Superior temporal gyrus (tissue), 1 donor: ENCODE measurements at regions not wholly inside any gene's neighbourhood (a gene's known extent, or its start where the extent isn't known, plus 50 kb on each side); places are given as distances from the start of the nearest gene placed in this dataset.

Experiments
- DNase-seq: peaks from one replicate; pipeline ENCODE4 v3.0.0-alpha.2; 2016; ENCODE audit errors: extremely low spot score

DNA sequence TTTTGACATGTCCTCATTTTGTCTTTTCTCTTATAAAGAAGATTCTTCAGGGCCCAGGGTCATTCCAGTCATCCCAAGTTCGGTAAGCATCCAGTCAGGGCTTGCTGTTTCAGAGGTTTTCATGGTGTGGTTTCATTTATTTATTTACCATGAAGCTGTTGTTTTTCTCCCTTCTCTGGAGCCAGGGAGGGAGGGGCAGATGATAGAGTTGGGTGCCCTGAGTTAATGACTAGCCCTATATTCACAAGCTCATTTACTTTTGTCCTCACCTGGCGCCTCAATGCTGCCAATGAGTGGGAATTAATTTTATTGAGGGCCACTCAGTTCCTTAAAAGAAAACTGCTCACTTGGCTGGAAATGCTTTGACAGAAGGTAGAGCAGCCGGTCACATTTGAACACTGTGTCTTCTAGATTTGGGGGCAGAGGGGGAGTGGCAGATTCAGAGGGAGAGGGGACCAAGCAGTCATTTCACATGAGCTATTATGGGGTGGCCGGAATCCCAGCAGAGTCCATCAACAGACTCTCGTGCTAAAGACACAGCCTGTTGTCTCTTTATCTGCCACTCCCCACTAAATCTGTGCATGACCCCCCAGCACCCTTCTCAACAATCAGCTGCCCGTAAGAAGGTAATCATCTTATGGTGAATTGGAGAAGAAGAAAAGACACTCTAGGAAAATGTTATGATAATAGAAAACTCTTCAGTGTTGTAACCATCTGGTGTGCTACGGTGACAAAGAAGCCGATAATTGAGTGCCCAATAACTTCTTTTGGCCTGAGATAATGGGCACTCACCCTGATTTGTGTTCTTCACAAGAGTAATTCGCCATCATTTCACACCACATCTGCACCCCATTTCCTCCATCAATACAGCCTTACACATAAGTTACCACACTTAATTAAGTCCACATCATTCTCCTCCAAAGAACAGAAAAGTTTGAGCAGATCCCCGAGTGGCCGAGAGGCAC is 573.5 kb upstream of the JAG1 start:
- no peak for DNase-seq

DNA sequence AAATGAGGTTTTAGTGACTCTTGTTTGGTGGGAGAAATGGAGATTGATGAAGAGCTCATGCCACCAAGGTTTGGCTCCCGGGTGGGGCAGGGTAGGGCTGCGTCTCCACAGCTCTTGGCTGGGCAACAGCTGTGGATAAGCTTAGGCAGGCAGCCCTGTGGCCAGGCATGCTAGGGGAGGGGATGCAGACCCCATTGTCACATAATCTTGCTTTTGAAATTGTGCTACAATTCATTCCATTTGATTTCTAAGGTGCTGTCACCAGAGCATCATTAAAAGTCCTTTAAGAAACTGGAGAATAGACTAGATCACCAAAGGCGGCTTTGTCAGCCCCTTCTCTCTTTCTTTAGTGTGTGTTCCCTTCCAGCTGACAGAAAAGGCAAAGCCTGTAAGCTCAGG is 574.2 kb upstream of the JAG1 start:
- no peak for DNase-seq

DNA sequence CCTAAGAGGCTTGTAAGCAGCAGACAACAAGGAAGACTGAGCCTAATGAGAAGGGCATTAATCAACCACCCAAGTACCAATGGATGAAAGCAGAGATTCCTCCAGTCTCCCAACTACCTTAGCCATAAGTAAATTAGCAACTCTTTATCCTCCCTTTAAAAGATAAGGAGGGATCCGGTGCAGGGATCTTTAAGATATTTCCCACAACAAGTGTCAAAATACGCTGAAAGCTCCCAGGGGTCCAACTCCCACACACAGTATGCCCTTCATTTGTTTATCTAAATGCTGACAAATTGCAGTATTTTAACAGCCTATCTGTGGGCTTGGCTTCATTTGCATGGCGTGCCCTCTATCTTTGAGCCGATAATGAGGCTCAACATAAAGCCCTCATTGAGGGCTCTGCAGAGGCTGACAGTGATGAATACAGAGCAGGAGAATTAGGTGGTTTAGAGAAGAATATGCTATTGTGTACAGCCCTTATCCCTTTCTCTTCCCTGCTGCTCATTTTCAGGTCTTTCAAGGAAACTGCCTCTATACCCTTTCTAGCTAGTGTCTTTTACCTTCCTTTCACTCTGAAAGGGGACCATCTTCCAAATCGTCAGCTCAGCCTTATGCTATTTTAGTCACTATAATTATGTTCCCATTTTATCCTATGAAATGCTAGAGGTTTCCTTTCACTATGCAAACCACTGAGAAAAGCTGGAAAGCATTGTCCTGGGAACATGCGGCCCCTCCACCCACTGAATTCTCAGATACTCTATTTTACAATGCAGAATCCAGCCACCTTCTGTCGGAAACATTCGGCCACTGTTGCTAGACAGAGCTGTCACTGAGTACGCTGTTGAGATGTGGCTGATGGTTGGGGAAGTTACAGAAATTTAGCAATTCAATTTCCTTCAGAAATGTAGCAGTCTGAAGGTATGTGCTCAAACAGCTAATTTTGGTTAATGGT is 575.2 kb upstream of the JAG1 start:
- peak; percentile 83 for DNase-seq

GRCh38 chr20:11249683-11250082 is 575.9 kb upstream of the JAG1 start:
- DNase-seq, result no peak

GRCh38 chr20:11252447-11252846 is 578.6 kb upstream of the JAG1 start:
- DNase-seq, result no peak

DNA sequence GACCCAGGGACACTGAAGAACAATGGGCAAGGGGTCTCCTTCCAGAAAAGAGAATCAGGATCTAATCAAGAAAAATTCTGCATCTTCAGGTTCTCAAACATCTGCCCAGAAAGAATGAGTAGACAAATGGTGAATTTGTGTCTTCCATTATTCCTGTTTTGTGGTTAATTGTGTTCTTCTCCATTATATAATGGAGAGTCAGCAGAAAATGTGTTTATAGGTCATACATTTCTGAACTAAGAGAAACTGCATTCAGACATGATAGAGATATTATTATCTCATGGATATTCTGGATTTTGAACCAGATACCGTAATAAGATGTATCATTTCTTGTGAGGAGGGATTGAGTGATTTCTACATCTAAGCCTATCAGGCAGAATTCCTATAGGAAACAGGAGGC is 581.7 kb upstream of the JAG1 start:
- no peak for DNase-seq

- no peak for DNase-seq
Observed at GRCh38 chr20:11255860-11256259, 582.1 kb upstream of the JAG1 start.

- no peak for DNase-seq
Observed at GRCh38 chr20:11260611-11261010, 586.8 kb upstream of the JAG1 start.

GRCh38 chr20:11261533-11262000 is 587.8 kb upstream of the JAG1 start:
- no peak for DNase-seq

GRCh38 chr20:11266571-11266970 is 592.8 kb upstream of the JAG1 start:
- no peak for DNase-seq

GRCh38 chr20:11267131-11267761 is 593.4 kb upstream of the JAG1 start:
- peak; percentile 70 for DNase-seq

GRCh38 chr20:11267762-11268335 is 594.0 kb upstream of the JAG1 start:
- no peak for DNase-seq

DNA sequence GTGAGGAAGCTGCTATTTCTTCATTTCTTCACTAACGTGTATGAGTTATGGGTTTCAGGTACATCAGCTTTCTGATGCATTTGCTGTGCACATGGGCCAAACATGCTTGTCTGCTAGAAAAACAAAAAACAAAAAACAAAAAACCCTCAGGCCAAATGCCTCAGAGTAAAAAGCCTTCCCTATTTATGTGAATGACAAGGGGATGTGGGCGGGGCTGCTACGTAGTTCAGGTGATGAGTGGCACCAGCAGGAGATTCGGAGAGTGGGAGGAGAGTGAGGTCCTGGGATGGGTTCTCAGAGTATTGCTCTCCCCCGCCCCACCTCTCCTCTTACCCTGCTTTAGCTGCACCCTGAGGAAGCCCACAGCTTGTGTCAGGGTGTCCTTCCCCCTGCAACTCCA is 596.8 kb upstream of the JAG1 start:
- DNase-seq, result no peak

- DNase-seq, result no peak
Observed at GRCh38 chr20:11271319-11271718, 597.5 kb upstream of the JAG1 start.

DNA sequence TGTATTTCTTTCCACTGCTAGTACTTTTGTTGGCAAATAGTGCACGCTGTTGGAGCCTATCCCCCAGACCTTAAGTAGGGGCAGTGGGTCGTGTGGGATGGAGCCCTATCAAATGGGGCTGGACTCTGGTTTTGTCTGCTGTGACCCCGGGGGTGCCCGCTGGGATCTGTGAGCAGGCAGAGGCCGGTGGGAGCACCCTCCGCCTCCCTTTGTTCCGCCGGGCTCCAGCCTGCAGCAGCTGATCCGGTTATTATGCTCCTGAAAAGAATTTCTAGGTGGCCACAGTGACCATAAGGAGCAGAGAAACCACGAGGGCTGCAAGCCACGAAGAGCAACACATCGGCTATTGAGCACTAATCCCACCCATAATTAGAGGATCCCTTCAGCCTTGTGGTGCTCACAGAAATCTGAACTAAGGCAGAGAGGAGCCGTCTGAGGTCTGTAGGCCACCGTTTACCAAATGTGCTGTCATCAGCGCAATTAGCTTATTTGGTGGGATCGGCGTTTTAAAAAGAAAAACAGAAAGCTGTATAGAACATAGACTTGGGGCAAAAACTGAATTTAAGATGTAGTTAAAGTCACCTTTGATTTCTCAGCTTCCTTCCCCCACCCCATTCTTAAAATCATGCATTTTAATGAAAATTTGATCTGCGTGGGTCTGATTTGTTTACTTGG is 598.3 kb upstream of the JAG1 start:
- no peak for DNase-seq

GRCh38 chr20:11274141-11274594 is 600.4 kb upstream of the JAG1 start:
- peak; percentile 89 for DNase-seq

DNA sequence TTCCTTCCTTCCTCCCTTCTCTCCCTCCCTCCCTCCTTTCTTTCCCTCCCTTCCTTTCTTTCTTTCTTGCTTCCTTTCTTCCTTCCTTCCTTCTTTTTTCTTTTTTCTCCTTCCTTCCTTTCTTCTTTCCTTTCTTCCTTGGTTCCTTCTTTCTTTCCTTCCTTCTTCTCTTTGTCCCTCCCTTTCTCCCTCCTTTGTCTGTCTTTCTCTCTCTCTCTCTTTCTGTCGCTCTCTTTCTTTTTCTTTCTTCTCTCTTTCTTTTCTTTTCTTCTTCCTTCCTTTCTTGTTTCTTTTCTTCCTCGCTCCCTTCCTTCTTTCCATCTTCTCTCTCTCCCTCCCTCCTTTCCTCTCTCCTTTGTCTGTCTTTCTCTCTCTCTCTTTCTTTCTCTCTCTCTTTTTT is 601.9 kb upstream of the JAG1 start:
- DNase-seq, result no peak

DNA sequence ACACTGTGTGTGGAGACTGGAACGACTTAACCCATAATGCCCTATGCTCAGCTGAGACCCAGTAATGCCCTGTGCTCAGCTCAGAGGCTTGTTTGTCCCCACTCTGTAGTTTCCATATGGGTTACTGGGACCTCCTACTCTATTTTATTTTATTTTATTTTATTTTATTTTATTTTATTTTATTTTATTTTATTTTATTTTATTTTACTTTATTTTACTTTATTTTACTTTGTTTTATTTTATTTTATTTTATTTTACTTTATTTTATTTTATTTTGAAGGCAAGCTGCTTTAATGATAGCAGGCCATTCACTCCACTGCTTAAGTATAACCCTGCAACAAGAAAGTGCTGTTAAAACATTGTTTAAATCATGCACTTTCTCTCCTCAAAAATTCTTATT is 603.4 kb upstream of the JAG1 start:
- DNase-seq, result no peak

GRCh38 chr20:11277858-11278257 is 604.1 kb upstream of the JAG1 start:
- no peak for DNase-seq

DNA sequence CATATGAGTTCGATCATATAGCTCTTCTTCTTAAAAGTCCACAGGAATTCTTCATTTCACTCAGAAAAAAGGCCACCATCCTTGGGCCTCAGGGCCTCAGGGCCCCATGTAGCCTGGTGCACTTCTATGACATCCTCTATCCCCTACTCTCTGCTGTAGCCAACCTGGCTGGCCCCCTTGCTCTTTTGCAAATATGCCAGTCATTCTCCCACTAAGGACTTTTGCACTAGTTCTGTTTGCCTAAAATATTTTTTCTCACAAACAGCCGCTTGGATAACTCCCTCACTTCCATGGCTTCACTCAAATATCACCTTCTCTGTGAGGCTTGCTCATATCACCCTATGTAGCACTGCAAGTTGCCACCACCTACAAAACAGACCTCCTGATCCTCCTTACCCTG is 604.7 kb upstream of the JAG1 start:
- no peak for DNase-seq

GRCh38 chr20:11281240-11281639 is 607.4 kb upstream of the JAG1 start:
- no peak for DNase-seq
